Lower leg skin (tissue), 4 donors: ENCODE measurements at regions not wholly inside any gene's neighbourhood (a gene's known extent, or its start where the extent isn't known, plus 50 kb on each side); places are given as distances from the start of the nearest gene placed in this dataset.

Experiments
- DNase-seq, 2 donors: peaks; one replicate each; pipeline ENCODE4 v3.0.0-alpha.2; 2019; ENCODE audit warnings: low spot score in 2 of 2
- H3K4me3 ChIP-seq: fragments of 200-600 bp; sonication (generic); 2 replicates; pipeline ENCODE4 v1.5.1; 2017; ENCODE audit warnings: mild to moderate bottlenecking, low read depth; ENCODE audit not compliant: poor library complexity, severe bottlenecking
- POLR2A ChIP-seq, 2 donors: fragments of 450-650 bp; IDR thresholded peaks; one replicate each; pipeline ENCODE4 v1.6.1; 2016 to 2017; ENCODE audit warnings: antibody characterized with exemption in 2 of 2, mild to moderate bottlenecking in 1 of 2, moderate library complexity in 1 of 2
- WGBS, 2 donors: methylation state at CpG; one replicate each; pipeline ENCODE4 v1.1.5; 2018; 5-methylcytosine and 5-hydroxymethylcytosine counted together
- intact Hi-C: fragments of 100-400 bp; cut with DNase I; formaldehyde crosslinking; loops from one replicate; pipeline ENCODE4 v1.15.0; 2023; ENCODE audit warnings: low total_unique reads
- TF ChIP-seq, protein P1 (sequence below), 3 donors: fragments of 450-650 bp; IDR thresholded peaks; one replicate each; pipeline ENCODE4 v1.5.1; 2016; ENCODE audit warnings: antibody characterized with exemption in 3 of 3, mild to moderate bottlenecking in 3 of 3, moderate library complexity in 2 of 3

DNA sequence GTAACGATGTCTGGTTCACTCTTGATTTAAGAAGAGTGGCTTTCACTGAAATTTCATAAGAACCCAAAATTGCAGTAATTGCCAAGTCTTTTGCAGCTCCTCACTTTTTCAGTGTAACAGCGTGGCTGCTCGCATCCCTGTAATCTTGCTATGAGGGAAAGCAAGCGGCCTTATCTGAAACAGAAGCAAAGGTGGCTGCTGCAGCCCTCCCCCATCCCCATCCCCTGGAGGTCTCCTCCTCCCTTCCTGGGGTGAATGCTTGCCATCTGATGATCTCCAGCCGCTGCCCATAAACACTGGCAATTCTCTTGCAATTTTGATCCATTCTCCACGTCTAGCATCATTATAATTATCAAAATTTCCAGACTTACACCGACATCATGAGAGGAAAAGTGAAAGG, 182.5 kb upstream of the ASIC2 start:
- H3K4me3 ChIP-seq, result no peak overlapping the region
- intact Hi-C loops, result no loop called here
- 62 to 72% methylated on average over 7 of the region's 7 CpGs for WGBS, 2 donors

DNA sequence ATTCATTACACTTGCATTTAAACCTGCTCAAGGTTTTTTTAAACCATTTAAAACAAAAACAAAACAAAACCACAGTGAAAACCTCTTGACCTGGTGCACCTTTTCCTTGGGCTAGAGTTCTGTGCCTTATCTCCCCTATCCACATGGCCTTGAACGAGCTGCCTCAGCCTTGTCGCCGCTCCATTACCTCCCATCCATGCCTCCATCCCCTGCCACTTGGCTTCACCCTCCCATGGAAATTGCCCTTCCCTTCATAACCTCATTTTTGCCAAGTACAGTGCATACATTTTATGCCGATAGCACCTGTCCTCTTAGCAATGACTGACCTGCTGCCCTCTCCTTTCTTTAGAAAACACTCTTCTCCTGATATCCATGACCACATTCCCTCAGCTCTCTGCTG, 188.6 kb upstream of the ASIC2 start:
- 89 to 91% methylated on average over 4 of the region's 4 CpGs for WGBS, 2 donors
- intact Hi-C loops, result no loop called here
- H3K4me3 ChIP-seq, result no peak overlapping the region
- no peak for TF ChIP-seq POLR2A (IDR thresholded peaks at IDR 0.05)
- TF ChIP-seq, protein P1, sequence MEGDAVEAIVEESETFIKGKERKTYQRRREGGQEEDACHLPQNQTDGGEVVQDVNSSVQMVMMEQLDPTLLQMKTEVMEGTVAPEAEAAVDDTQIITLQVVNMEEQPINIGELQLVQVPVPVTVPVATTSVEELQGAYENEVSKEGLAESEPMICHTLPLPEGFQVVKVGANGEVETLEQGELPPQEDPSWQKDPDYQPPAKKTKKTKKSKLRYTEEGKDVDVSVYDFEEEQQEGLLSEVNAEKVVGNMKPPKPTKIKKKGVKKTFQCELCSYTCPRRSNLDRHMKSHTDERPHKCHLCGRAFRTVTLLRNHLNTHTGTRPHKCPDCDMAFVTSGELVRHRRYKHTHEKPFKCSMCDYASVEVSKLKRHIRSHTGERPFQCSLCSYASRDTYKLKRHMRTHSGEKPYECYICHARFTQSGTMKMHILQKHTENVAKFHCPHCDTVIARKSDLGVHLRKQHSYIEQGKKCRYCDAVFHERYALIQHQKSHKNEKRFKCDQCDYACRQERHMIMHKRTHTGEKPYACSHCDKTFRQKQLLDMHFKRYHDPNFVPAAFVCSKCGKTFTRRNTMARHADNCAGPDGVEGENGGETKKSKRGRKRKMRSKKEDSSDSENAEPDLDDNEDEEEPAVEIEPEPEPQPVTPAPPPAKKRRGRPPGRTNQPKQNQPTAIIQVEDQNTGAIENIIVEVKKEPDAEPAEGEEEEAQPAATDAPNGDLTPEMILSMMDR (IDR thresholded peaks at IDR 0.05), result no peak
- DNase-seq, result no peak

More for the DNA sequence above, 182.5 kb upstream of the ASIC2 start:
- no peak for TF ChIP-seq POLR2A (IDR thresholded peaks at IDR 0.05)
- TF ChIP-seq, protein P1 (IDR thresholded peaks at IDR 0.05), result no peak
- no peak for DNase-seq

DNA sequence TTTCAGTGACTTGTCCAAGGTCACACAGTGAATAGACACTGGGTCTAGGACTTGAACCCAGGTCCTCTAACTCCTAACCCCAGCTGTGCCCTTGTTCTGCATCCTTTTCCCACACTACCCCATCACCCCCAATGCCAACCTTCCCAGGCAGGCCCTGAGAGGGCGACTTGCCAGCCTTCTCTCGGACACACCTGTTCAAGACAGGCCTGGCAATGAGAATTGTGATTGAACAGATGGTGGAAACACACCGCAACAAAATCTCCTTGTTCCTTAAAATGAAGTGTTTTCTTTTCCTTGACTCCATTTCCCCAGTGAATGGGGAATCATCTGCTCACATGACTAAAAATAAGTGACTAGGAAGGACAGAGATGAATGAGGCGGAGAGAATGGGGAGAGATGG, 189.5 kb upstream of the ASIC2 start:
- TF ChIP-seq, protein P1 (IDR thresholded peaks at IDR 0.05), result no peak
- no peak for TF ChIP-seq POLR2A (IDR thresholded peaks at IDR 0.05)
- intact Hi-C loops, result no loop called here
- H3K4me3 ChIP-seq, result no peak overlapping the region
- DNase-seq, result no peak
- 90 to 93% methylated on average over 4 of the region's 4 CpGs for WGBS, 2 donors

DNA sequence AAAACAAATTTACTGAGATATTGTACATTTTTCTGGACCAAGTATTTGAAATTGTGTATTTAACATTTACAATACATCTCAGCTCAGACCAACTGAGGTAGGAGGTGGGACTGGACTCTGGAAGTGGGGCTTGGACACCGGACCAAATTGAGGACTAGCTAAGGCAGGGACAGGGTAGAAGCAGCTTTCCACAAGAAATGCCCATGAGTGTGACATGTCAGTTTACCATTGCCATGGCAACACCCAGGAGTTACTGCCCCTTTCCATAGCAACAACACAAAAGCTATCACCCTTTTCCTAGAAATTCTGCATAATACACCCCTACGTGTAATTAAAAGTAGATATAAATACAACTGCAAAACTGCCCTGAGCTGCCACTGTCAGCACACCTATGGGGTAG, 191.5 kb upstream of the ASIC2 start:
- no peak overlapping the region for H3K4me3 ChIP-seq
- no peak for DNase-seq
- TF ChIP-seq, protein P1 (IDR thresholded peaks at IDR 0.05), result no peak
- no peak for TF ChIP-seq POLR2A (IDR thresholded peaks at IDR 0.05)
- WGBS, 2 donors, result 82 to 87% methylated on average over 2 of the region's 2 CpGs
- intact Hi-C loops, result no loop called here

DNA sequence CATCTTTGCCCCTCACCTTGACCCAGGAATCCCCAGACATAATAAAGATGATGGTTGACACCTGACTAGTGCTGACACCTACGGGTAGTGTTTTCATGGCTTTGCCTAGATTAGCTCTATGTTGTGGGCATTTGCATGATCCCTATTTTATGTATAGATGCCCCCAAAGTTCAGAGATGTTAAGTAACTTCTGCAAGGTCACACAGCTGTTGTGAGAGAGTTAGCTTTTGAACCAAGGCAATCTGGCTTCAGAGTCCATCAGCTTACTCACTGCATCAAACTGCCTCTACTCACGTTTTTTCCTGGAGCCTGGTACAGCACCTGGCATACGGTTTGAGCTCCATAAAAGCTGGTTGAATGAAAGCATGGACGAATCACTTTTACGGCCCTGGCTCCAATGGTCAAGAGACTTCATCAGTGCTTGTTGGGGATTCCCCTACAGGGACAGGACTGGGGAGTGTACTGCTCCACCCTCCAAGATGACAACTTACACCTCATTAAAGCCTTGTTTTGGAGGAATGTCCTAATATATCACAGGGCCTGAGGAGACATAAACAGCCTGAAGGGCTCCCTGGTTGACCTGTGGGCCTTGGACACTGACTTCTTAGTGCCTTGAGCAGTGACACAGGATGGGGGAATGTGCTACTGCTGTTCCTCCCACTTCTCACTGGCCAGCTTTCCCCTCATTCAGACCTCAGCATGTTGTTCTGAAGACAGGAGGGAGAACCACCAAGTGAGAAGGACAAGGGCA, 193.2 kb upstream of the ASIC2 start:
- TF ChIP-seq POLR2A (IDR thresholded peaks at IDR 0.05), result no peak
- TF ChIP-seq, protein P1 (IDR thresholded peaks at IDR 0.05), result no peak
- DNase-seq, result no peak
- no peak overlapping the region for H3K4me3 ChIP-seq
- 70 to 73% methylated on average over 5 of the region's 5 CpGs for WGBS, 2 donors
- intact Hi-C loops, result no loop called here
